ENCODE measurements at regions not wholly inside any gene's neighbourhood (a gene's known extent, or its start where the extent isn't known, plus 50 kb on each side); places are given as distances from the start of the nearest gene placed in this dataset.

DNA sequence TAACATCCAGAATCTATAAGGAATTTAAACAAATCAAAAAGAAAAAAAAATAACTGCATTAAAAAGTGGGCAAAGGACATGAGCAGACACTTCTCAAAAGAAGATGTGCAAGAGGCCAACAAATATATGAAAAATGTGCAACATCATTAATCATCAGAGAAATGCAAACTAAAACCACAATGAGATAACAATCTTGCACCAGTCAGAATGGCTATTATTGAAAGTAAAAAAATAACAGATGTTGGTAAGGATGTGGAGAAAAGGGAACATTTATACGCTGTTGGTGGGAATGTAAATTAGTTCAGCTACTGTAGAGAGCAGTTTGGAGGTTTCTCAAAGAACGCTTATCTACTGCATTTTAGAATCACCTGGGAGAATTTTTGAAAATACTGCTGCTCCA is 186.1 kb downstream of the OTOL1 start:
- H3K4me3 ChIP-seq (replicated peaks; ENCODE audit: low read depth, low read length): no peak overlapping the region
- DNase-seq (ENCODE audit: extremely low read depth, low read depth): no peak
- no peak for TF ChIP-seq CTCF (IDR thresholded peaks at IDR 0.05; ENCODE audit: low read depth, low read length, missing control alignments)

DNA sequence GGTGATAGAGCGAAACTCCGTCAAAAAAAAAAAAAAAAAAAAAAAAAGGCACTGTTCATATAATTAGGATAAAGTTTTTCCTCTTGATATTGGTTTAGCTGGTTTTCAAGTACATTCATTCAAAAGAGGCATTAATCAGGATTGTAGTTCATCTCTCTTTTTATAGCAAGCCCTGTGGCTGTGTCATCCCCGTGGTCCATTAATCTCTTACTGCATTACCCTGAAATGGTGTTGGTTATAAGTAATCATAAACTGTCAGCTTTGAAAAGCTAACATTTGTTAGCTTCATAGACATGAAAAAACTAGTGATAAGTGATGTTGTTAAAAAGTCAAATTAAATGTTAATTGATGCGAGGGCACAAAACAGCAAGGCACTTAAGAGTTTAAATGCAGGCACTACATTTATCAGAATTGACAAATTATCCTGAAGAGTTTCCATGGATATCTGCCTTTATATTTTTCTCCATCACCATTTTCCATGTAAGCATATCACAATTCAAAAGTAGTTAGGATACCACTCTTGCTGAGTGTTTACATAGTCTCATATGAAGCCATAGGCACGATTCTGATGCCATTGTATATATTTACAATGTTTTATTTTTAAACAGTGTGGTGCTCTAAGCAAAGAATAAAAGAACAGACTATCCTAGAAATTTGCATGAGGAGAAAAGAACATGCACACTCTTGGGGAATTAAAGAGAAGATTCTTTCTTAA is 193.1 kb downstream of the OTOL1 start:
- no peak for TF ChIP-seq CTCF (IDR thresholded peaks at IDR 0.05; ENCODE audit: low read depth, low read length, missing control alignments)
- H3K4me3 ChIP-seq (replicated peaks; ENCODE audit: low read depth, low read length): no peak overlapping the region
- no peak for DNase-seq (ENCODE audit: extremely low read depth, low read depth)

DNA sequence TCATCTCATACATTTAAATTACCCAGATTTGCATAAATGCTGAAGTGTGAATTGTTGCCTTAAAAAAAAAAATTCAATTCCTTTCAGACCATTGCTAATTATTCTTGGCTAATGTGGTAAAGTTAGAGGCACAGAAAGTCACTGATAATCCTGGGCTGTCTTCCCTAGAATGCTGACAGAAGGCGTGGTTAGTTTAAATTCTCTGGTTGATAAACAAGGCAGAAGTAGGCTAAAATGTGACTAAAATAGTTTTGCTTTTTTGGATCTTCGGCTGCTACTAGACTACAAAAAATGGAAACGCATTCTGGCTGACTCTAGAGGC is 193.7 kb downstream of the OTOL1 start:
- H3K4me3 ChIP-seq (replicated peaks; ENCODE audit: low read depth, low read length): no peak overlapping the region
- no peak for DNase-seq (ENCODE audit: extremely low read depth, low read depth)
- no peak for TF ChIP-seq CTCF (IDR thresholded peaks at IDR 0.05; ENCODE audit: low read depth, low read length, missing control alignments)

DNA sequence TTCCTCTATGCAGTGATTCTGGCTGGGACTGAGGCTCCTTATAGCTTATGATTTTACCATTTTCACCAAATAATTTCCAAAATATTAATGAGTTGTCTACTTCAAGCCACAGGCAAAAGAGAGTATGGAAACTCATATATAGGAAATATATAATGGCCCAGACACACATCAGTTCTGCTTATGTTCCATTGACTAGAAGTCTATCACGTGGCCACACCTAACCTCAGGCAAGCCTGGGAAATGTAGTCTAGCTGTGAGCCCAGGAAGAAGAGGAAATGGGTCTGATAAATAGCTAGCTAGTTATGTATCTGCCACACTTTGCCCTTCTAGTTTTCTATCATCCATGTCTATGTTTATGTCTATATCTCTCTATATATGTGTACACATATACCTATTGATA is 195.1 kb downstream of the OTOL1 start:
- no peak for DNase-seq (ENCODE audit: extremely low read depth, low read depth)
- TF ChIP-seq CTCF (IDR thresholded peaks at IDR 0.05; ENCODE audit: low read depth, low read length, missing control alignments): no peak
- H3K4me3 ChIP-seq (replicated peaks; ENCODE audit: low read depth, low read length): no peak overlapping the region

GRCh38 chr3:161694682-161695564 is 198.3 kb downstream of the OTOL1 start:
- H3K4me3 ChIP-seq (replicated peaks; ENCODE audit: low read depth, low read length): no peak overlapping the region
- DNase-seq (ENCODE audit: extremely low read depth, low read depth): no peak
- no peak for TF ChIP-seq CTCF (IDR thresholded peaks at IDR 0.05; ENCODE audit: low read depth, low read length, missing control alignments)

GRCh38 chr3:161695811-161696210 is 199.2 kb downstream of the OTOL1 start:
- TF ChIP-seq CTCF (IDR thresholded peaks at IDR 0.05; ENCODE audit: low read depth, low read length, missing control alignments): no peak
- H3K4me3 ChIP-seq (replicated peaks; ENCODE audit: low read depth, low read length): no peak overlapping the region

More at GRCh38 chr3:161695811-161696210, 199.2 kb downstream of the OTOL1 start:
- no peak for DNase-seq (ENCODE audit: extremely low read depth, low read depth)
